H1 (cell line): ENCODE measurements at regions not wholly inside any gene's neighbourhood (a gene's known extent, or its start where the extent isn't known, plus 50 kb on each side); places are given as distances from the start of the nearest gene placed in this dataset.

Experiments used
- BRCA1 ChIP-seq: IDR thresholded peaks from 2 replicates; pipeline ENCODE4 v1.6.1; 2012; ENCODE audit warnings: low read depth, low read length, improper control_type of control experiment
- CREB1 ChIP-seq: IDR thresholded peaks from 2 replicates; pipeline ENCODE4 v1.6.1; 2012; ENCODE audit warnings: inconsistent platforms
- EZH2 ChIP-seq: fragments of 200-600 bp; sonication (generic); IDR thresholded peaks from 2 replicates; pipeline ENCODE4 v1.7.1; 2012; ENCODE audit warnings: low read depth, mild to moderate bottlenecking, moderate library complexity, low read length, inconsistent platforms; ENCODE audit not compliant: severe bottlenecking
- GTF2F1 ChIP-seq: IDR thresholded peaks from 2 replicates; pipeline ENCODE4 v1.6.1; 2012; ENCODE audit warnings: low read depth, low read length, improper control_type of control experiment, borderline replicate concordance
- JUND ChIP-seq: IDR thresholded peaks from 2 replicates; pipeline ENCODE4 v1.6.1; 2011; ENCODE audit warnings: mild to moderate bottlenecking, improper control_type of control experiment, low read length
- KDM5A ChIP-seq: fragments of 200-600 bp; IDR thresholded peaks from 2 replicates; pipeline ENCODE4 v1.7.1; 2012; ENCODE audit warnings: mild to moderate bottlenecking, low read length, inconsistent platforms, mixed read lengths
- MAFK ChIP-seq: IDR thresholded peaks from 2 replicates; pipeline ENCODE4 v1.6.1; 2012; ENCODE audit warnings: low read depth, mild to moderate bottlenecking, improper control_type of control experiment, low read length
- RXRA ChIP-seq: IDR thresholded peaks from 2 replicates; pipeline ENCODE4 v1.6.1; 2011; ENCODE audit warnings: low read depth, mild to moderate bottlenecking, low read length, moderate library complexity; ENCODE audit not compliant: insufficient read depth
- SP4 ChIP-seq: IDR thresholded peaks from 2 replicates; pipeline ENCODE4 v1.6.1; 2012; ENCODE audit warnings: low read length, inconsistent platforms
- SUZ12 ChIP-seq: fragments of 200-600 bp; sonication (generic); IDR thresholded peaks from 2 replicates; pipeline ENCODE4 v1.6.1; 2012; ENCODE audit warnings: mild to moderate bottlenecking, inconsistent platforms, low read length, moderate library complexity, mixed read lengths
- TAF1 ChIP-seq: IDR thresholded peaks from 2 replicates; pipeline ENCODE4 v1.6.1; 2011; ENCODE audit warnings: mild to moderate bottlenecking, low read depth, low read length
- TF ChIP-seq, protein P1 (sequence below), 3 experiments: IDR thresholded peaks; 1 replicate in 2 of 3; 2 replicates in 1 of 3; pipeline versions ENCODE4 v1.5.1 to v1.6.1; 2011; ENCODE audit warnings: low read length in 3 of 3, mild to moderate bottlenecking in 3 of 3, inconsistent platforms in 2 of 3, low read depth in 1 of 3, moderate library complexity in 1 of 3; ENCODE audit not compliant: insufficient read depth in 1 of 3; ENCODE audit errors: control extremely low read depth in 1 of 3

DNA sequence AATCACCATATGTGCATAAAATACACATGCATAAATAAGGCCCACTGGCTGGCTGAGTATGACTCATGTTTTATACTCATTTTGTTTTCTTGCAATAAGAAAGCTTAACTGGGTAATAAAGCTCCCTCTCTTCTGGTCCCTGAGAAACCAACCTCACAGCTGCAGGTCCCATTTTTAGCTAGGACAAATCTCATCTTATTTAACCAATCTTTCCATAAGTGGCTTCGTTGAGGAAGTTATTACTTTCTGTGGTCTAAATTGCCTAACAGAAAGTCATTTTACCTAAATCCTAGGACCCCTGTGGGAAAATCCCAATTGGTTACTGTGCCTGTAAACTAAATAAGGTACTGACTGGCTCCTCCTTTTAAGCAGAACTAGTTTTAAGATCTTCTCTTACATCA is 232.8 kb upstream of the FBXO33 start:
- TF ChIP-seq CREB1: no peak
- no peak for TF ChIP-seq MAFK
- TF ChIP-seq, protein P1, sequence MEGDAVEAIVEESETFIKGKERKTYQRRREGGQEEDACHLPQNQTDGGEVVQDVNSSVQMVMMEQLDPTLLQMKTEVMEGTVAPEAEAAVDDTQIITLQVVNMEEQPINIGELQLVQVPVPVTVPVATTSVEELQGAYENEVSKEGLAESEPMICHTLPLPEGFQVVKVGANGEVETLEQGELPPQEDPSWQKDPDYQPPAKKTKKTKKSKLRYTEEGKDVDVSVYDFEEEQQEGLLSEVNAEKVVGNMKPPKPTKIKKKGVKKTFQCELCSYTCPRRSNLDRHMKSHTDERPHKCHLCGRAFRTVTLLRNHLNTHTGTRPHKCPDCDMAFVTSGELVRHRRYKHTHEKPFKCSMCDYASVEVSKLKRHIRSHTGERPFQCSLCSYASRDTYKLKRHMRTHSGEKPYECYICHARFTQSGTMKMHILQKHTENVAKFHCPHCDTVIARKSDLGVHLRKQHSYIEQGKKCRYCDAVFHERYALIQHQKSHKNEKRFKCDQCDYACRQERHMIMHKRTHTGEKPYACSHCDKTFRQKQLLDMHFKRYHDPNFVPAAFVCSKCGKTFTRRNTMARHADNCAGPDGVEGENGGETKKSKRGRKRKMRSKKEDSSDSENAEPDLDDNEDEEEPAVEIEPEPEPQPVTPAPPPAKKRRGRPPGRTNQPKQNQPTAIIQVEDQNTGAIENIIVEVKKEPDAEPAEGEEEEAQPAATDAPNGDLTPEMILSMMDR (IDR thresholded peaks at IDR 0.05; ENCODE audit: control extremely low read depth in 1 of 3, insufficient read depth in 1 of 3, low read depth in 1 of 3, low read length in 3 of 3): no peak
- no peak for TF ChIP-seq SP4
- TF ChIP-seq SUZ12: no peak
- TF ChIP-seq RXRA: no peak
- TF ChIP-seq TAF1: no peak
- no peak for TF ChIP-seq JUND
- TF ChIP-seq EZH2: no peak
- no peak for TF ChIP-seq BRCA1
- no peak for TF ChIP-seq KDM5A
- no peak for TF ChIP-seq GTF2F1
